Fibroblast of lung (primary cell): ENCODE measurements at regions not wholly inside any gene's neighbourhood (a gene's known extent, or its start where the extent isn't known, plus 50 kb on each side); places are given as distances from the start of the nearest gene placed in this dataset.

Source experiments
- EZH2 ChIP-seq: IDR thresholded peaks from 2 replicates; pipeline ENCODE4 v1.5.1; 2012; ENCODE audit warnings: low read length, control low read depth, mild to moderate bottlenecking; ENCODE audit errors: missing control alignments
- TF ChIP-seq, protein P1 (sequence below), 2 donors: IDR thresholded peaks in 1 of 2; conservative IDR thresholded peaks in 1 of 2; 1 replicate in 1 of 2; 2 replicates in 1 of 2; pipeline ENCODE4 v1.5.1; 2011 to 2012; ENCODE audit warnings: low read length in 2 of 2, control low read depth in 1 of 2, inconsistent platforms in 1 of 2, low read depth in 1 of 2, mild to moderate bottlenecking in 1 of 2

DNA sequence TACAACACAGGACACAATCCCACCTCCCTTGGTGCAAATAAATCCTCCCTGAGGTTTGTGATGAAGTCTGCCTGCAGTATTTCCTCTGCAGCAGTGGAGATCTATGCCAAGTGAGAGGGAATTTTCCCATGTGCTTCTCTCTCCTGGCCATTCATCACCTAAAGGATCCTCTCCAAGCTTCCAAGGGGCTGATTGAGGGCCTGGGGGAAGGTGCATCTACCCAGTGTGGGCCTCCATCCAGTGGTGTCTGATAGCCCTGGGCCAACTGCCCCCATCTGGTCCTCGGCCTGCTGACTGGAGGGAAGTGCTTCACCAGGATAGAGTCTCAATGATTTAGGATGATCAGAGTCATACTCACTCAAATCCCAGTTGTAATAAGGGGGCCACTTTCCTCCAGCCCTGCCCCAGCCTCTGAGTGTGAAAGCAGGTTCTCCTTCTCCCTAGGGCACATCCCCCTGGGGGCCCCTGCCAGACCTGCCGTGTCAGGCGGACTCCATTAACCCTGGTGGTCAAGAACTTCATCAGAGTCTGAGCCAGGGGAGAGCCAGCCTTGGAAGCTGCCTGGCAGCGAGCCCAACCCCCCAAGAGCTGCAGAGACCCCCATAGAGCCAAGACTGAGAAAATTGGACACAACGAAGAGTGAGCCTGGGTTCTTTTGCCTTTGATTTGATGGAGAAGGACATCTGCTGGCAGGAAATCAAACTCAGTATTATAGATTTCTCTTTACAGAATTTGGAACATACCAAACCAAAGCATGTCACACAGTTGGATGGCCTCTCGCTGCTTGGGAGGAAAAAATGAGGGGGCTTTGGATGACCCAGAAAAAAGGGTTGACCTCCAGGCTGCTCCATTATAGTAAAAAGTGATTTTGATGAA lies 509.6 kb downstream of the CMPK2 start:
- TF ChIP-seq, protein P1, sequence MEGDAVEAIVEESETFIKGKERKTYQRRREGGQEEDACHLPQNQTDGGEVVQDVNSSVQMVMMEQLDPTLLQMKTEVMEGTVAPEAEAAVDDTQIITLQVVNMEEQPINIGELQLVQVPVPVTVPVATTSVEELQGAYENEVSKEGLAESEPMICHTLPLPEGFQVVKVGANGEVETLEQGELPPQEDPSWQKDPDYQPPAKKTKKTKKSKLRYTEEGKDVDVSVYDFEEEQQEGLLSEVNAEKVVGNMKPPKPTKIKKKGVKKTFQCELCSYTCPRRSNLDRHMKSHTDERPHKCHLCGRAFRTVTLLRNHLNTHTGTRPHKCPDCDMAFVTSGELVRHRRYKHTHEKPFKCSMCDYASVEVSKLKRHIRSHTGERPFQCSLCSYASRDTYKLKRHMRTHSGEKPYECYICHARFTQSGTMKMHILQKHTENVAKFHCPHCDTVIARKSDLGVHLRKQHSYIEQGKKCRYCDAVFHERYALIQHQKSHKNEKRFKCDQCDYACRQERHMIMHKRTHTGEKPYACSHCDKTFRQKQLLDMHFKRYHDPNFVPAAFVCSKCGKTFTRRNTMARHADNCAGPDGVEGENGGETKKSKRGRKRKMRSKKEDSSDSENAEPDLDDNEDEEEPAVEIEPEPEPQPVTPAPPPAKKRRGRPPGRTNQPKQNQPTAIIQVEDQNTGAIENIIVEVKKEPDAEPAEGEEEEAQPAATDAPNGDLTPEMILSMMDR (conservative IDR thresholded peaks at IDR 0.05 in 1 of 2, IDR thresholded peaks at IDR 0.05 in 1 of 2; ENCODE audit: low read depth in 1 of 2, low read length in 2 of 2), result no peak
- TF ChIP-seq EZH2, result no peak
